ENCODE measurements at regions not wholly inside any gene's neighbourhood (a gene's known extent, or its start where the extent isn't known, plus 50 kb on each side); places are given as distances from the start of the nearest gene placed in this dataset.

DNA sequence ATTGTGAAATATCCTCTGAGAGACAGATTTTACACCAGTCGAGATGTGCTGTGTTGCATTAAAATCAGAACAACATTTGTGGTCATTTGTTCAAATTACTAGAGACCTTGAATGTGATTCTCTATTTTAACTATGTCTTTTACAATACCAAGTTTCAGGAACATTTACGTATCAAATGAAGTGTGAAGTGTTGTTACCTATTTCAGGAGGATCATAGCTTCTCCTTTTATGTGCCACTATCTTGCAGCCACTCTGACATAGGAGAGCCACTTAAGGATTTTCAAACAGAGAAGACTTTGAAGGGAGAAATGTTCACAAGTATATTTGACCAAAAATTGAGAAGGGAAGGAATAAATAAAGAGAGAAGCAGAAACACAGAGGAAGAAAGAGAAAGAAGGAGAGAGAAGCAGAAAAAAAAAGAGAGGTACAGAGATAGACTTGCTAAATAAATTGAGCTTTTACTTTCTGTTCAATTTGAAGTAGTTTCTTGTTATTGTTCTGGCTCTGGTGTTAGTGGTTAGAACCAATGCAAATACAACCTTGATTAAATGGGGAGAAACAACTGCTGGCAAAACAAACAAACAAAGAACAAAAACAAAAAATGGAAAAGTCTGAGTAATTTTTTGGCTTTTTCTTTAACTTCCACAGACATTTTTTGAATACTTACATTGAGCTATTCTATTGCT is 1206.8 kb downstream of the CDY2B start:
- Histone ChIP-seq H3K9ac (replicated peaks in 1 of 4; ENCODE audit: extremely low read depth in 1 of 4, low read depth in 3 of 4, low read length in 3 of 4) (no peak overlapping the region), H3K27ac (ENCODE audit: low read depth, low read length) (no peak overlapping the region), H3K18ac (ENCODE audit: extremely low read depth, low read length) (no peak overlapping the region), H4K5ac (ENCODE audit: insufficient read length, low read depth, low read length) (no peak overlapping the region), H3K4me3 (ENCODE audit: extremely low read depth in 1 of 4, insufficient read depth in 2 of 4, low read depth in 3 of 4, low read length in 4 of 4) (no peak overlapping the region), H2BK120ac (replicated peaks; ENCODE audit: low read depth, low read length) (no peak overlapping the region), H3K27me3 (replicated peaks in 1 of 4; ENCODE audit: control insufficient read depth in 3 of 4, extremely low read depth in 1 of 4, insufficient read depth in 3 of 4, low read length in 3 of 4) (no peaks in the 10 kb centered on the region), H3K79me2 (ENCODE audit: control insufficient read depth in 1 of 2, insufficient read depth in 2 of 2, low read length in 2 of 2) (no peaks in the 10 kb centered on the region), H3K4me1 (replicated peaks in 1 of 4; ENCODE audit: control insufficient read depth in 3 of 4, insufficient read depth in 4 of 4, low read length in 3 of 4) (no peaks in the 10 kb centered on the region), H3K36me3 (ENCODE audit: control insufficient read depth in 2 of 4, insufficient read depth in 4 of 4, low read length in 3 of 4) (no peaks in the 10 kb centered on the region), H3K56ac (replicated peaks; ENCODE audit: insufficient read length, low read depth, low read length) (no peak overlapping the region), H4K8ac (ENCODE audit: extremely low read depth, insufficient read depth, low read length) (no peak overlapping the region), H2AFZ (ENCODE audit: low read length) (no peak overlapping the region), H4K91ac (replicated peaks; ENCODE audit: insufficient read length, low read length) (no peak overlapping the region), H3K23me2 (ENCODE audit: low read depth, low read length) (no peaks in the 10 kb centered on the region), H2BK15ac (ENCODE audit: low read length) (no peak overlapping the region), H3K79me1 (ENCODE audit: low read depth, low read length) (no peaks in the 10 kb centered on the region), H2BK5ac (ENCODE audit: low read depth, low read length) (no peak overlapping the region), H3K4me2 (ENCODE audit: insufficient read depth in 1 of 2, low read depth in 2 of 2, low read length in 2 of 2) (no peak overlapping the region), H2AK5ac (ENCODE audit: low read depth, low read length) (no peak overlapping the region), H3K23ac (ENCODE audit: insufficient read length) (no peak overlapping the region), H3K9me3 (ENCODE audit: insufficient read depth in 2 of 2, low read depth in 1 of 2, low read length in 1 of 2) (no peaks in the 10 kb centered on the region), H3K14ac (ENCODE audit: insufficient read length) (no peak overlapping the region), H2BK12ac (ENCODE audit: low read depth, low read length) (no peak overlapping the region), H3K4ac (replicated peaks; ENCODE audit: insufficient read length, low read depth, low read length) (no peak overlapping the region), H2BK20ac (ENCODE audit: low read length) (no peak overlapping the region), H4K20me1 (replicated peaks in 1 of 2; ENCODE audit: control insufficient read depth in 1 of 2, insufficient read depth in 2 of 2, low read length in 2 of 2) (no peaks in the 10 kb centered on the region)
- ChIA-PET CTCF (ENCODE audit: partially characterized antibody) (no interaction called here), POLR2A (ENCODE audit: partially characterized antibody) (no interaction called here)
- DNase-seq (ENCODE audit: low read depth in 1 of 2, low spot score in 2 of 2): no peak
- 91% methylated on average over 2 of the region's 2 CpGs; no CpG with 5 or more reads in 1 of the 2 experiments for whole genome bisulfite sequencing, 2 experiments (ENCODE audit: extremely low coverage in 1 of 2, insufficient coverage in 1 of 2, insufficient read length in 1 of 2, insufficient replicate concordance in 2 of 2, low coverage in 1 of 2, low lambda C conversion rate in 2 of 2, missing lambda C conversion rate in 1 of 2)
- no peak for FAIRE-seq
- TF ChIP-seq TAF7 (optimal IDR thresholded peaks at IDR 0.05; ENCODE audit: borderline replicate concordance, low read depth, low read length) (no peak), SP2 (IDR thresholded peaks at IDR 0.05; ENCODE audit: low read length) (no peak), EZH2 (IDR thresholded peaks at IDR 0.05; ENCODE audit: low read depth, low read length, severe bottlenecking) (no peak), CHD1 (IDR thresholded peaks at IDR 0.05; ENCODE audit: low read depth, low read length) (no peak), GTF2F1 (IDR thresholded peaks at IDR 0.05; ENCODE audit: borderline replicate concordance, low read depth, low read length) (no peak), FOSL1 (IDR thresholded peaks at IDR 0.05; ENCODE audit: insufficient read depth, low read depth, low read length) (no peak), BACH1 (IDR thresholded peaks at IDR 0.05; ENCODE audit: low read length) (no peak), EP300 (IDR thresholded peaks at IDR 0.05; ENCODE audit: borderline replicate concordance in 1 of 2, low read depth in 2 of 2, low read length in 2 of 2) (no peak), POLR2A (IDR thresholded peaks at IDR 0.05; ENCODE audit: control extremely low read depth in 1 of 2, low read depth in 2 of 2, low read length in 2 of 2) (no peak), MAFK (IDR thresholded peaks at IDR 0.05; ENCODE audit: low read depth, low read length) (no peak), RBBP5 (IDR thresholded peaks at IDR 0.05; ENCODE audit: borderline replicate concordance, low read depth, low read length) (no peak), POU5F1 (IDR thresholded peaks at IDR 0.05; ENCODE audit: low read depth, low read length) (no peak), KDM5A (IDR thresholded peaks at IDR 0.05; ENCODE audit: low read length) (no peak), KDM4A (IDR thresholded peaks at IDR 0.05; ENCODE audit: low read depth, low read length, severe bottlenecking) (no peak)
